Fibroblast of pulmonary artery (primary cell): ENCODE measurements at regions not wholly inside any gene's neighbourhood (a gene's known extent, or its start where the extent isn't known, plus 50 kb on each side); places are given as distances from the start of the nearest gene placed in this dataset.
A peak's percentile ranks its signal among the peaks of the same experiment; 100 is the strongest.

ENCODE experiments used
- DNase-seq: peaks from one replicate; pipeline ENCODE4 v3.0.0-alpha.2; 2010; ENCODE audit warnings: low read depth
- H3K4me3 ChIP-seq: replicated peaks from 2 replicates; pipeline ENCODE4 v1.5.1; 2011; ENCODE audit warnings: low read depth, mild to moderate bottlenecking, control low read depth, low read length, moderate library complexity
- TF ChIP-seq, protein P1 (sequence below): IDR thresholded peaks from 2 replicates; pipeline ENCODE4 v1.5.1; 2011; ENCODE audit warnings: mild to moderate bottlenecking, control low read depth, low read length, inconsistent platforms; ENCODE audit errors: missing control alignments

DNA sequence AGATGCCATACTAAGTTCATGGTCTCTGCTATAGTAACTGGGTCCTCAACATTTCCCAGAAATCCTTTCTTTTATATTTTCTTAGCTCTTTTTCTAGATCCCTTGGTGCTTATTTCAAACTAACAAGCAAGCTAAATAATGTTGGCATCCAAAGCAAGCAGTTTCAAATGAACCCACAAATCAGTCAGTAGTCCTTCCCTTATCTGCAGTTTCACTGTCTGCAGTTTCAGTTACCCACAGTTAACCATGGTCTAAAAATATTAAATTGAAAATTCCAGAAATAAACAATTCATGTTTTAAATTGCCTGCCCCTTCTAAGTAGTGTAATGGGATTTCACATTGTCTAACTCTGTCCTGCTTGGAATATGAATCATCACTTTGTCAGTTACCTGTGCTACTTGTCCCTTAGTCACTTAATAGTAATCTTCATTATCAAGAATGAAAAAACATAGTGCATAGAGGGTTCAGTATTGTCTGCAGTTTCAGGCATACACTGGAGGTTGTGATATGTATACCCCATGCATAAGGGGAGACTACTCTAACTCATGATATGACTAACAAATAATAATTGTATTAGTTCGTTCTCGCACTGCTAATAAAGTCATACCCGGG is 633.7 kb downstream of the MECOM start:
- no peak for DNase-seq
- TF ChIP-seq, protein P1, sequence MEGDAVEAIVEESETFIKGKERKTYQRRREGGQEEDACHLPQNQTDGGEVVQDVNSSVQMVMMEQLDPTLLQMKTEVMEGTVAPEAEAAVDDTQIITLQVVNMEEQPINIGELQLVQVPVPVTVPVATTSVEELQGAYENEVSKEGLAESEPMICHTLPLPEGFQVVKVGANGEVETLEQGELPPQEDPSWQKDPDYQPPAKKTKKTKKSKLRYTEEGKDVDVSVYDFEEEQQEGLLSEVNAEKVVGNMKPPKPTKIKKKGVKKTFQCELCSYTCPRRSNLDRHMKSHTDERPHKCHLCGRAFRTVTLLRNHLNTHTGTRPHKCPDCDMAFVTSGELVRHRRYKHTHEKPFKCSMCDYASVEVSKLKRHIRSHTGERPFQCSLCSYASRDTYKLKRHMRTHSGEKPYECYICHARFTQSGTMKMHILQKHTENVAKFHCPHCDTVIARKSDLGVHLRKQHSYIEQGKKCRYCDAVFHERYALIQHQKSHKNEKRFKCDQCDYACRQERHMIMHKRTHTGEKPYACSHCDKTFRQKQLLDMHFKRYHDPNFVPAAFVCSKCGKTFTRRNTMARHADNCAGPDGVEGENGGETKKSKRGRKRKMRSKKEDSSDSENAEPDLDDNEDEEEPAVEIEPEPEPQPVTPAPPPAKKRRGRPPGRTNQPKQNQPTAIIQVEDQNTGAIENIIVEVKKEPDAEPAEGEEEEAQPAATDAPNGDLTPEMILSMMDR, result no peak
- H3K4me3 ChIP-seq, result no peak overlapping the region

GRCh38 chr3:169028716-169029115 is 634.8 kb downstream of the MECOM start:
- TF ChIP-seq, protein P1, result no peak
- no peak for DNase-seq
- H3K4me3 ChIP-seq, result no peak overlapping the region

DNA sequence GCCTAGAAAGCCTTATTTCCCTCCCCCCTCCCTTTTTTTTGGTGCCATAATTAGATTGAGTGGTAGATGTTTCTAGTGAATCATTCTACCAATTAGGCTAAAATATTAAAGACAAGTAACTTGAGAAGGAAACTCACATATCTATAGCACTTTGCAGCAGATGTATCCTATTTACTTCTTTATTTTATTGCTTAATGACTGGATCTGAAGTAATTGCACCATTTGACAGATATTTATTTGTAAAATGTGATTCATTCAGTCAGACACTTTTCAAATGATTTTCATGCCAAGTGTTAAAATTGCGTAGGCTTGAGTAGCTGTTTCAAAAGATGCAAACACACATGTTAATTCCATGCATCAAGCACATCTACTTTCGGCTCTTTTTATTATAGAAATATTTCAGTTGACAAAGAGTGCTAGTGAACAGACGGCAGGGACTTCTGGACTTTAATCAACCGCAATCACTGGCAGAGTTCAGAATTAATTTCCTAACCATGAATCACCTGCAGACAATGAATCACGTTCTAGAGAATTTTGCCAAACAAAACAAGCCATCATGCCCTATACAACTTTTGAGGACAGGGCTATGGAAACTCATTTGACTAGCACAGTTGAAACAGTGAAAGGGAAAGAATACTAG is 636.8 kb downstream of the MECOM start:
- peak; percentile 93 for DNase-seq
- H3K4me3 ChIP-seq, result peak overlapping the region; percentile 30
- TF ChIP-seq, protein P1, result no peak

- peak; percentile 16 for DNase-seq
- TF ChIP-seq, protein P1, result no peak
- H3K4me3 ChIP-seq, result no peak overlapping the region
Measured at GRCh38 chr3:169022457-169022856, 641.1 kb downstream of the MECOM start.

DNA sequence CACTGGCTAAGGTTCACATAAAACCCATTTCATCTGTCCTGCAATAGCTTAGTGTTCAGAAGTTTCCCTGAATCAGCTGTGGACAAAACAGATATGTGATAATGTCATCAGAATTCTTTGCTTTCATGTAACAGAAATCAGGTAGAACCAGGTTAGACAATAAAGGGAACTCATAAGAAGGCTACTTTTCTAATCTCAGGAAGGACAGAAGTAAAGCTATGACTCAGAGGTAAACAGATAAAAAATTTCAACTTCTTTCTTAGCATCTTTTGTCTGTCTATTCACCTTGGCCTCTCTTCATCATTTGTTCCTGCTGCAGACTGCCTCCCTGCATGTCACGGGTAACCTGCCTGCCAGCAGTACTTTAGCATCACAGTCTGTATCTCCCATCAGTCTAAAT is 643.1 kb downstream of the MECOM start:
- TF ChIP-seq, protein P1, result no peak
- DNase-seq, result no peak

GRCh38 chr3:169009453-169009852 is 654.1 kb downstream of the MECOM start:
- H3K4me3 ChIP-seq, result no peak overlapping the region
- no peak for DNase-seq
- TF ChIP-seq, protein P1, result no peak

More for the DNA sequence above, 643.1 kb downstream of the MECOM start:
- no peak overlapping the region for H3K4me3 ChIP-seq
